SKM-1 (cell line): ENCODE measurements at regions not wholly inside any gene's neighbourhood (a gene's known extent, or its start where the extent isn't known, plus 50 kb on each side); places are given as distances from the start of the nearest gene placed in this dataset.
"Not testable (repeated sequence)": the region's sequence is repeated elsewhere in the genome, so short reads cannot be mapped to it uniquely, and the experiment has no call there.

ENCODE experiments used
- DNase-seq: peaks from one replicate; lab custom pipeline; 2025; ENCODE audit not compliant: unreplicated experiment; lab: John Stamatoyannopoulos, UW

- DNase-seq: no peak
Observed at GRCh38 chr10:64369885-64370773, 848.9 kb downstream of the REEP3 start.

- DNase-seq: no peak
Observed at GRCh38 chr10:64374346-64374745, 853.1 kb downstream of the REEP3 start.

GRCh38 chr10:64376167-64376566 lies 855.0 kb downstream of the REEP3 start:
- no peak for DNase-seq

GRCh38 chr10:64379898-64380297 lies 858.7 kb downstream of the REEP3 start:
- no peak for DNase-seq

- DNase-seq: no peak
Observed at GRCh38 chr10:64385355-64385754, 864.2 kb downstream of the REEP3 start.

- no peak for DNase-seq
Observed at GRCh38 chr10:64394744-64395143, 873.5 kb downstream of the REEP3 start.

GRCh38 chr10:64396105-64396708 lies 875.0 kb downstream of the REEP3 start:
- no peak for DNase-seq

GRCh38 chr10:64397125-64397524 lies 875.9 kb downstream of the REEP3 start:
- no peak for DNase-seq

GRCh38 chr10:64408391-64409183 lies 887.4 kb downstream of the REEP3 start:
- no peak for DNase-seq

GRCh38 chr10:64409349-64409748 lies 888.1 kb downstream of the REEP3 start:
- DNase-seq: no peak

GRCh38 chr10:64416011-64416410 lies 894.8 kb downstream of the REEP3 start:
- no peak for DNase-seq

GRCh38 chr10:64419461-64419860 lies 898.3 kb downstream of the REEP3 start:
- DNase-seq: no peak

GRCh38 chr10:64426745-64427144 lies 905.5 kb downstream of the REEP3 start:
- no peak for DNase-seq

GRCh38 chr10:64430690-64431323 lies 909.6 kb downstream of the REEP3 start:
- DNase-seq: peak; percentile 9

GRCh38 chr10:64441872-64442271 lies 920.7 kb downstream of the REEP3 start:
- not testable (repeated sequence) for DNase-seq

GRCh38 chr10:64444163-64444562 lies 923.0 kb downstream of the REEP3 start:
- DNase-seq: no peak

GRCh38 chr10:64444564-64444963 lies 923.4 kb downstream of the REEP3 start:
- DNase-seq: no peak

GRCh38 chr10:64449603-64450002 lies 928.4 kb downstream of the REEP3 start:
- DNase-seq: no peak

- DNase-seq: no peak
Observed at GRCh38 chr10:64450312-64450711, 929.1 kb downstream of the REEP3 start.

GRCh38 chr10:64454962-64455361 lies 933.8 kb downstream of the REEP3 start:
- DNase-seq: no peak

- DNase-seq: no peak
Observed at GRCh38 chr10:64458306-64458705, 937.1 kb downstream of the REEP3 start.
